ENCODE measurements at regions not wholly inside any gene's neighbourhood (a gene's known extent, or its start where the extent isn't known, plus 50 kb on each side); places are given as distances from the start of the nearest gene placed in this dataset.

- no peak for DNase-seq (ENCODE audit: low read depth in 2 of 2)
Observed at GRCh38 chr2:216915557-216916150, 55.8 kb upstream of the TNP1 start.

- DNase-seq (ENCODE audit: low read depth in 2 of 2) = no peak
Observed at GRCh38 chr2:216914491-216914890, 54.6 kb upstream of the TNP1 start.

- DNase-seq (ENCODE audit: low read depth in 2 of 2) = no peak
Observed at GRCh38 chr2:216911886-216912285, 52.0 kb upstream of the TNP1 start.

- no peak for DNase-seq (ENCODE audit: low read depth in 2 of 2)
Observed at GRCh38 chr2:216911008-216911407, 51.1 kb upstream of the TNP1 start.

GRCh38 chr2:216909541-216910210 is 49.8 kb upstream of the TNP1 start:
- DNase-seq (ENCODE audit: low read depth in 2 of 2) = no peak
